ENCODE measurements at regions not wholly inside any gene's neighbourhood (a gene's known extent, or its start where the extent isn't known, plus 50 kb on each side); places are given as distances from the start of the nearest gene placed in this dataset.

DNA sequence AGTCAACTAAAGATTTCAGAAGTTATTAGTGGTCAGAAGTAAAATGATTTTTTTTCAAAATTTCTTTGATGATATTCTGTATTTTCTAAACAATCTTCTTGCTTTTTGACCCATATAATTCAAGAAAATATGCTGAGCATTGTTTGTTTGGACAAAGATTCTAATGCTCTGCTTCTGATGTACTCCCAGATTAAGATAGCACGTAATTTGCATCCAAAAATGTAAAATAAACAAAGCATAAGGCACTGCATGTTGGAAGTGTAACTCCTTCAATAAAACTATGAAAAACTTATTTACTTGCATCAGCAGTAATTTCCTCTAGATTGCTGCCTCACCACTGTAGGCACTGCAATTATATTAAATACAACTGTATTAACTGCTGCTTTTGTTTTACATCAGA, 1054.1 kb downstream of the TTLL7 start:
- no peak for TF ChIP-seq JUN (CRISPR knock-in tag; IDR thresholded peaks at IDR 0.05)
- TF ChIP-seq, protein P1, sequence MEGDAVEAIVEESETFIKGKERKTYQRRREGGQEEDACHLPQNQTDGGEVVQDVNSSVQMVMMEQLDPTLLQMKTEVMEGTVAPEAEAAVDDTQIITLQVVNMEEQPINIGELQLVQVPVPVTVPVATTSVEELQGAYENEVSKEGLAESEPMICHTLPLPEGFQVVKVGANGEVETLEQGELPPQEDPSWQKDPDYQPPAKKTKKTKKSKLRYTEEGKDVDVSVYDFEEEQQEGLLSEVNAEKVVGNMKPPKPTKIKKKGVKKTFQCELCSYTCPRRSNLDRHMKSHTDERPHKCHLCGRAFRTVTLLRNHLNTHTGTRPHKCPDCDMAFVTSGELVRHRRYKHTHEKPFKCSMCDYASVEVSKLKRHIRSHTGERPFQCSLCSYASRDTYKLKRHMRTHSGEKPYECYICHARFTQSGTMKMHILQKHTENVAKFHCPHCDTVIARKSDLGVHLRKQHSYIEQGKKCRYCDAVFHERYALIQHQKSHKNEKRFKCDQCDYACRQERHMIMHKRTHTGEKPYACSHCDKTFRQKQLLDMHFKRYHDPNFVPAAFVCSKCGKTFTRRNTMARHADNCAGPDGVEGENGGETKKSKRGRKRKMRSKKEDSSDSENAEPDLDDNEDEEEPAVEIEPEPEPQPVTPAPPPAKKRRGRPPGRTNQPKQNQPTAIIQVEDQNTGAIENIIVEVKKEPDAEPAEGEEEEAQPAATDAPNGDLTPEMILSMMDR (IDR thresholded peaks at IDR 0.05), result no peak
- TF ChIP-seq, protein P2, sequence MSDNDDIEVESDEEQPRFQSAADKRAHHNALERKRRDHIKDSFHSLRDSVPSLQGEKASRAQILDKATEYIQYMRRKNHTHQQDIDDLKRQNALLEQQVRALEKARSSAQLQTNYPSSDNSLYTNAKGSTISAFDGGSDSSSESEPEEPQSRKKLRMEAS (CRISPR knock-in tag; IDR thresholded peaks at IDR 0.05), result no peak
- TF ChIP-seq USF2 (CRISPR knock-in tag; IDR thresholded peaks at IDR 0.05), result no peak
- TF ChIP-seq, protein P3, sequence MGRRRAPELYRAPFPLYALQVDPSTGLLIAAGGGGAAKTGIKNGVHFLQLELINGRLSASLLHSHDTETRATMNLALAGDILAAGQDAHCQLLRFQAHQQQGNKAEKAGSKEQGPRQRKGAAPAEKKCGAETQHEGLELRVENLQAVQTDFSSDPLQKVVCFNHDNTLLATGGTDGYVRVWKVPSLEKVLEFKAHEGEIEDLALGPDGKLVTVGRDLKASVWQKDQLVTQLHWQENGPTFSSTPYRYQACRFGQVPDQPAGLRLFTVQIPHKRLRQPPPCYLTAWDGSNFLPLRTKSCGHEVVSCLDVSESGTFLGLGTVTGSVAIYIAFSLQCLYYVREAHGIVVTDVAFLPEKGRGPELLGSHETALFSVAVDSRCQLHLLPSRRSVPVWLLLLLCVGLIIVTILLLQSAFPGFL (CRISPR knock-in tag; IDR thresholded peaks at IDR 0.05; ENCODE audit: borderline replicate concordance), result no peak
- no peak for TF ChIP-seq ELF4 (CRISPR knock-in tag; IDR thresholded peaks at IDR 0.05; ENCODE audit: low read depth)
- TF ChIP-seq TEAD4 (CRISPR knock-in tag; IDR thresholded peaks at IDR 0.05), result no peak
- no peak for TF ChIP-seq ZNF138 (CRISPR knock-in tag; conservative IDR thresholded peaks at IDR 0.05)
- TF ChIP-seq, protein P4, sequence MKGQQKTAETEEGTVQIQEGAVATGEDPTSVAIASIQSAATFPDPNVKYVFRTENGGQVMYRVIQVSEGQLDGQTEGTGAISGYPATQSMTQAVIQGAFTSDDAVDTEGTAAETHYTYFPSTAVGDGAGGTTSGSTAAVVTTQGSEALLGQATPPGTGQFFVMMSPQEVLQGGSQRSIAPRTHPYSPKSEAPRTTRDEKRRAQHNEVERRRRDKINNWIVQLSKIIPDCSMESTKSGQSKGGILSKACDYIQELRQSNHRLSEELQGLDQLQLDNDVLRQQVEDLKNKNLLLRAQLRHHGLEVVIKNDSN (CRISPR knock-in tag; IDR thresholded peaks at IDR 0.05), result no peak
- TF ChIP-seq FOXP4 (CRISPR knock-in tag; IDR thresholded peaks at IDR 0.05), result no peak
- TF ChIP-seq, protein P5, sequence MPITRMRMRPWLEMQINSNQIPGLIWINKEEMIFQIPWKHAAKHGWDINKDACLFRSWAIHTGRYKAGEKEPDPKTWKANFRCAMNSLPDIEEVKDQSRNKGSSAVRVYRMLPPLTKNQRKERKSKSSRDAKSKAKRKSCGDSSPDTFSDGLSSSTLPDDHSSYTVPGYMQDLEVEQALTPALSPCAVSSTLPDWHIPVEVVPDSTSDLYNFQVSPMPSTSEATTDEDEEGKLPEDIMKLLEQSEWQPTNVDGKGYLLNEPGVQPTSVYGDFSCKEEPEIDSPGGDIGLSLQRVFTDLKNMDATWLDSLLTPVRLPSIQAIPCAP (CRISPR knock-in tag; IDR thresholded peaks at IDR 0.05), result no peak
- TF ChIP-seq, protein P6, sequence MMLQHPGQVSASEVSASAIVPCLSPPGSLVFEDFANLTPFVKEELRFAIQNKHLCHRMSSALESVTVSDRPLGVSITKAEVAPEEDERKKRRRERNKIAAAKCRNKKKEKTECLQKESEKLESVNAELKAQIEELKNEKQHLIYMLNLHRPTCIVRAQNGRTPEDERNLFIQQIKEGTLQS (CRISPR knock-in tag; conservative IDR thresholded peaks at IDR 0.05), result no peak
- no peak for TF ChIP-seq KAT7 (CRISPR knock-in tag; IDR thresholded peaks at IDR 0.05; ENCODE audit: borderline replicate concordance)
